ENCODE measurements at regions not wholly inside any gene's neighbourhood (a gene's known extent, or its start where the extent isn't known, plus 50 kb on each side); places are given as distances from the start of the nearest gene placed in this dataset.

- no peak for TF ChIP-seq CTCF (IDR thresholded peaks at IDR 0.05)
- no peaks in the 10 kb centered on the region for H3K27me3 ChIP-seq (replicated peaks; ENCODE audit: insufficient read depth)
- H3K36me3 ChIP-seq = no peaks in the 10 kb centered on the region
- H3K27ac ChIP-seq = no peak overlapping the region
- no peak overlapping the region for H3K4me3 ChIP-seq
- no peak for DNase-seq (ENCODE audit: low spot score)
- H3K9me3 ChIP-seq = no peaks in the 10 kb centered on the region
- H3K4me1 ChIP-seq (ENCODE audit: control insufficient read depth in 1 of 2, low read depth in 2 of 2) = no peaks in the 10 kb centered on the region
- ATAC-seq (ENCODE audit: insufficient number of reproducible peaks, low FRiP score, low read depth) = no peak
These were observed 63.4 kb upstream of the NAV3 start for GRCh38 chr12:77767335-77767734.

- Histone ChIP-seq H3K4me1 (ENCODE audit: control insufficient read depth in 1 of 2, low read depth in 2 of 2) (no peaks in the 10 kb centered on the region), H3K4me3 (no peak overlapping the region), H3K27me3 (replicated peaks; ENCODE audit: insufficient read depth) (no peaks in the 10 kb centered on the region), H3K27ac (no peak overlapping the region), H3K9me3 (no peaks in the 10 kb centered on the region), H3K36me3 (no peaks in the 10 kb centered on the region)
- ATAC-seq (ENCODE audit: insufficient number of reproducible peaks, low FRiP score, low read depth) (no peak), DNase-seq (ENCODE audit: low spot score) (no peak)
- no peak for TF ChIP-seq CTCF (IDR thresholded peaks at IDR 0.05)
These were observed 64.5 kb upstream of the NAV3 start for GRCh38 chr12:77766224-77766623.

- no peak for TF ChIP-seq CTCF (IDR thresholded peaks at IDR 0.05)
- Histone ChIP-seq H3K36me3 (no peaks in the 10 kb centered on the region), H3K9me3 (no peaks in the 10 kb centered on the region), H3K27ac (no peak overlapping the region), H3K27me3 (replicated peaks; ENCODE audit: insufficient read depth) (no peaks in the 10 kb centered on the region), H3K4me1 (ENCODE audit: control insufficient read depth in 1 of 2, low read depth in 2 of 2) (no peaks in the 10 kb centered on the region), H3K4me3 (no peak overlapping the region)
- ATAC-seq (ENCODE audit: insufficient number of reproducible peaks, low FRiP score, low read depth) = no peak
- DNase-seq (ENCODE audit: low spot score) = no peak
These were observed 69.4 kb upstream of the NAV3 start for GRCh38 chr12:77761286-77761685.

- no peak for DNase-seq (ENCODE audit: low spot score)
- no peaks in the 10 kb centered on the region for H3K27me3 ChIP-seq (replicated peaks; ENCODE audit: insufficient read depth)
- no peak for TF ChIP-seq CTCF (IDR thresholded peaks at IDR 0.05)
- H3K4me1 ChIP-seq (ENCODE audit: control insufficient read depth in 1 of 2, low read depth in 2 of 2) = no peaks in the 10 kb centered on the region
- H3K4me3 ChIP-seq = no peak overlapping the region
- no peak for ATAC-seq (ENCODE audit: insufficient number of reproducible peaks, low FRiP score, low read depth)
- H3K36me3 ChIP-seq = no peaks in the 10 kb centered on the region
- no peaks in the 10 kb centered on the region for H3K9me3 ChIP-seq
- no peak overlapping the region for H3K27ac ChIP-seq
These were observed 70.2 kb upstream of the NAV3 start for GRCh38 chr12:77760271-77761025.

- no peaks in the 10 kb centered on the region for H3K36me3 ChIP-seq
- H3K4me1 ChIP-seq (ENCODE audit: control insufficient read depth in 1 of 2, low read depth in 2 of 2) = no peaks in the 10 kb centered on the region
- no peak for TF ChIP-seq CTCF (IDR thresholded peaks at IDR 0.05)
- no peak overlapping the region for H3K27ac ChIP-seq
- no peak overlapping the region for H3K4me3 ChIP-seq
- H3K9me3 ChIP-seq = no peaks in the 10 kb centered on the region
- DNase-seq (ENCODE audit: low spot score) = no peak
- H3K27me3 ChIP-seq (replicated peaks; ENCODE audit: insufficient read depth) = no peaks in the 10 kb centered on the region
- no peak for ATAC-seq (ENCODE audit: insufficient number of reproducible peaks, low FRiP score, low read depth)
These were observed 76.6 kb upstream of the NAV3 start for GRCh38 chr12:77754086-77754485.
